H1 (cell line): ENCODE measurements at regions not wholly inside any gene's neighbourhood (a gene's known extent, or its start where the extent isn't known, plus 50 kb on each side); places are given as distances from the start of the nearest gene placed in this dataset.

Source experiments
- CHD7 ChIP-seq: fragments of 300-600 bp; sonication (generic); IDR thresholded peaks from 2 replicates; pipeline ENCODE4 v1.7.1; 2012; ENCODE audit warnings: low read length, moderate library complexity, mild to moderate bottlenecking, inconsistent platforms; ENCODE audit not compliant: insufficient replicate concordance
- SAP30 ChIP-seq: fragments of 300-600 bp; sonication (generic); IDR thresholded peaks from 2 replicates; pipeline ENCODE4 v1.7.1; 2012; ENCODE audit warnings: low read length, moderate library complexity, mild to moderate bottlenecking, inconsistent platforms; ENCODE audit not compliant: insufficient read depth, insufficient replicate concordance

GRCh38 chr17:53454337-53454736, 368.4 kb upstream of the KIF2B start (continued):
- peak; percentile 72 for TF ChIP-seq CHD7
- TF ChIP-seq SAP30, result no peak
